UCSD-AML1 (cell line): ENCODE measurements at regions not wholly inside any gene's neighbourhood (a gene's known extent, or its start where the extent isn't known, plus 50 kb on each side); places are given as distances from the start of the nearest gene placed in this dataset.
"Not testable (repeated sequence)": the region's sequence is repeated elsewhere in the genome, so short reads cannot be mapped to it uniquely, and the experiment has no call there.

ENCODE experiments used
- DNase-seq: peaks from one replicate; lab custom pipeline; 2025; ENCODE audit not compliant: unreplicated experiment; lab: John Stamatoyannopoulos, UW

DNA sequence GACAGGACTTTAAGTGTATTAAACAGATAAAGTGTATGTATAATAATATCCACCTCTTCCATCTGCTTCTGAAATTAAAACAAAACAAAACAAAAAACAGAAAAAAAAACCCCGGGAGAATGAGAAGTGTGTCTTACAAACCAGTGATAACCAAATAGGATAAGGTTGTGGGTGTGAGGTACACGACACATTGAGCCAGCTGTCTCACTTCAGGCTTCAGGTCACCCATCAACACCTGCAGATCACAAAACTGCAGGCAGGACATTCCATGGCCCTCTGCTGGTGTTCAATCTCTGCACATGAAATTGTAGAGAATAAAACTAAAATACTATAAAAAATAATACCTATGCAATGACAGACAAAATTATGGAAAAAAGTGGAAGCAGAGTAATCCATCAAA is 339.9 kb downstream of the SFMBT2 start:
- DNase-seq, result no peak

DNA sequence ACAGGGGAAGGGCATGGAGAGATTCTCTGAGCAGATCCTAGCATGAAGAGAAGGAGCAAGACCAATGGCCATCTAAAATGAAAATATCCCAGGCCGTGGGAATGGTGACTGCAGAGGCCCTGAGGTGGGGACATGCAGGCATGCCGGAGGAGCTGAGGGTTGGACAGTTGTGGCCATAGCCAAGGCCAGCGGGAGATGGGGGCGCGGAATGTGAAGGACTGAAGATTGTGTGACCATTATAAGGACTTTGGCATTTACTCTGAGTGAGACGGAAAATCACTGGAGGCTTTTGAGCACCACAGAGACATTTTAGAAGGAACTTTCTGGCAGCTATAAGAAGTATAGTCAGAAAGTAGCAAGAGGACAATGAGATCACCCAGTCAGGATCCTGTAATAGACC is 341.1 kb downstream of the SFMBT2 start:
- DNase-seq, result no peak

DNA sequence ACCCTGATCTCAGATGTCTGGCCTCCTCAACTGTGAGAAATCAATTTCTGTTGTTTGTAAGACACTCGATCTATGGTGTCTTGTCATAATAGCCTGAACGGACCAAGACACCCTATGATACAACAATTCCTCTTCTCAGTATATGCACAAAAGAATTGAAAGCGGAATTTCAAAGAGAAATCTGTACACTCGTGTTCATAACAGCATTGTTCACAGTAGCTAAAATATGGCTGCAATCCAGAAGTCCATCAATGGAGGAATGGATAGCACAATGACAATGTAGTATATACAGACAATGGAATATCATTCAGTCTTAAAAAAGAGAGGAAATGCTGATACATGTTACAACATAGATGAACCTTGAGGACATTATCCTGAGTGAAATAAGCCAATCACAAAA is 354.6 kb downstream of the SFMBT2 start:
- DNase-seq, result no peak

DNA sequence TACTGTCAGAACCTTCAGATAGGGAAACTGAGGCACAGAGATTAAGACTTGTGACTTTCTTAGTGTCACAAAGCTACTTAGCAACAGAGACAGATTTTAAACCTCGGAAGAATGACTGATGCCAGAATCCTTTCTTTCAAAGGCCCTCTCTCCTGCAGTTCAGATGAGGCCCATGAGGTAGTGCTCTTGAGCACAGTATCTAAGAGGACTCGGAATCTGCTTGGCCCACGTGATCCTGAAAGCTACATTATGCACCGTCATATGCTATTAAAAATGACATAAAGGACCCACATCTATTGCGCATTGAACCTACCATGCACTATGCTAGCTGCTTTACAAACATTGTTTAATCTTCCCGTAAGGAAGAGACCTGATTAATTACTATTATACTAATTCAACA is 355.9 kb downstream of the SFMBT2 start:
- DNase-seq, result no peak

DNA sequence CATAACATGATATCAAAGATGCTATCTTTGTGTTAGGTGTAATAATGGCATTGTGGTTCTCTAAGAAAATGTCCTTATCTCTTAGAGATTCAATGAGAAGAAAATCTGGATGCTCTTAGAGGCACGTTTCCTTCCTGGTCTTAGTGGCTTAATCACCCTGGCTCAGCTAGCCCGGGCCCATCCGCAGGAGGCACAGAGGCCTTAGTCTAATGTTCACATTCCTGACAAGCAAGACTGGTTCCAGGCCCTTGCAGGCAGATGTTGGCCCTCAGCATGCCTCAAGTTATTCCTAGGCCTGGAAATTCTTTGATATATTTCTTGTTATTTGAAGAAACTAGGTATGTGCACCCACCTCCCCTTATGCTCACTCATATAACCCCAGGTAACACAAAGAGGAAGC is 357.6 kb downstream of the SFMBT2 start:
- no peak for DNase-seq

DNA sequence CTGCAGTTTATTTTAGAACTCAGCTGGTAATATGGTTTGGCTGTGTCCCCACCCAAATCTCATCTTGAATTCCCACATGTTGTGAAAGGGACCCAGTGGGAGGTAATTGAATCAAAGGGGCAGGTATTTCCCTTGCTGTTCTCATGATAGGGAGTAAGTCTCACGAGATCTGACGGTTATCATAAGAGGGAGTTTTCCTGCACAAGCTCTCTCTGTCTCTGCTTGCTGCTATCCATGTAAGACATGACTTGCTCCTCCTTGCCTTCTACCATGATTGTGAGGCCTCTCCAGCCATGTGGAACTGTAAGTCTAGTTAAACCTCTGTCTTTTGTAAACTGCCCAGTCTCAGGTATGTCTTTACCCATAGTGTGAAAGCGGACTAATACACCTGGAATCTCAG is 360.8 kb downstream of the SFMBT2 start:
- not testable (repeated sequence) for DNase-seq

DNA sequence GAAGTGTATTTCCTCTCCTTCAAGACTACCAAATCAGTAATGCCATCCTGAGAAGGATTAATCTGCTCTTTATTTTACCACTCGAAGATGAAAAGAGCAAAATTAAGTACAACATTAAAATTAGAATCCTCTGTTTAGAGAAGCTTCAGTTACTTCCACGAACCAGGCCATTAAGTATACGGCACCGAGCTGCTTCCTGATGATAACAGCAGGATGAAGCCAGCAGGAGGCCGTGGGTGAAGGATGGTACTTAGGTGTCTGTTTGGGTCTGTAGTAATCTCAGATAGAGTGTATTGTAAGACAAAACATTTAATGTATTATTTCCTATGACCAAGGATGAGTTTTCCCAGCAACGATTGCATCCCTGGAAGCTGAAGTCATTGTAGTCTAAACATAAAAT is 362.8 kb downstream of the SFMBT2 start:
- no peak for DNase-seq

DNA sequence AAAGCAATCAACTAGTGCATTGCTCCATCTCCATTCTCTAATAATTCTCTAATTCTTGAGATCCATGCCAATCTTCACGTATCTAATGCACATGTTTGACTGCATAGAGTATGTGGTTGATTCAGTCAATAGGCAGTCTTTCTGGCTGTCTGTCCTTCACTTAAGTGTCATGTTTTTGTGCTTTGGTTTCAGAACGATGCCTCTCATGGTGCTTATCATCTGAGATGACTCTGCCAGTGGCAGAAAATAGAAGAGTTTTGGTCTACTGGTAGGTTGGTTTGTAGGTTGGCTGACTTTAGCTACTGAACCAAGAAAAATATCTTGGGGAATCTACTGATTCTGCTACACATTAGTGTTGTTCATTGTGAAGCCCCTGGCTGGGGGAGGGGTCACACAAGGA is 364.2 kb downstream of the SFMBT2 start:
- DNase-seq, result no peak

DNA sequence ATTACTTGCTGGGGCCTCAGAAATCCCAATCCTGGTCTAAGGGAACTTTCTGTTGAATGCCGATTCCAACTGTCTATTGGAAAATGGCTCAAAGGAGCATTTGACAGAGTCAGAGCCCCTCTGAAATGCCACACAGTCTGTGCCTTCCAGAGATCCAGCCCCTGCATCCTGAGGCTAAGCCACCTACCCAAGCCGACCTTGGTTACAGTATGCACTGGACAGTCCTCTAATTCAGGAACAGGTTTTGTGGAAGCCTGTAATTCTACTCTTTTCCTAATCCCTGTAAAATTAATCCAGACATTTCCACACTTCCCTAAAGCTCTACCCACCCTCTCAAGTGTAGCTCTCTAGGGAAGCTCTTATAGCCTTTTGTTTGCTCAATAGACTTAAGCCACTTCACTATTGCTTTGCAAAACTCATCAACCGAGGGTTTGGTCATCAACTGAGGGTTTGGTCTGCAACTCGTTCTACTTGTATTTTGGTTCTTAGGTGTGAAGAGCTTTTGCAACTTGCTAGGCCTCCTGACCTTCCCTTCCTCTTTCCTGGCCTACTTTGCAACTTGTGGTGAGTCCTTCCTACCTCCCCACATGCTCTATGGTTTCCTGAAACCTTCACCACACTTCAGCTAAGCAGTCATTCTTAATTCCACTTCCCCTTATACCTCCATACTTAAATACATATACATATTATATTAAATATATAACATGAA is 364.8 kb downstream of the SFMBT2 start:
- peak; percentile 56 for DNase-seq

DNA sequence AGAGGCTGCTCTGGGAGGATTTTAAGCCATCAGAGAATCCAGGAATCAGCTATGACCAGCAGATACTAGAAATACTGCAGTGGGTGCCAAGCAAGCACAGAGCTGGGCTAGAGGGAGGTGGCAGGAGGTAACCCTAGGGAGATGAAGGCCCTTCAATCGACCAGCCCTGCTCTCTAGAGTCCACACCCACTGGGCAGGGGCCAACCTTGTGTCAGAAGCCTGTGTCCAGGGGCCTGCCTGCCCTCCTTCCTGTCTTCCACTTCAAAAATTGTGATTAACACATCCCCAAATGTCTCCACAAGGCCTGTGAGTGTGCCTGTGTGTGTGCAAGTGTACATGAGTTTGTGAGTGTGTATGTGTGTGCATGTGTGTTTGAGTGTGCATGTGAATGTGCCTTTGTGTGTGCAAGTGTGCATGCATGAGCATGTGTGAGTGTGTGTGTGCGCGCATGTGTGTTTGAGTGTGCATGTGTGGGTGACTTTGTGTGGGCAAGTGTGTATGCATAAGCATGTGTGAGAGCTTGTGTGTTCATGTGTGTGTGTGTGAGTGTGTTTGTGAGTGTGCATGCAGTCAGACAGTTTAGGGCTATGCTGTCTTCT is 367.7 kb downstream of the SFMBT2 start:
- DNase-seq, result no peak

DNA sequence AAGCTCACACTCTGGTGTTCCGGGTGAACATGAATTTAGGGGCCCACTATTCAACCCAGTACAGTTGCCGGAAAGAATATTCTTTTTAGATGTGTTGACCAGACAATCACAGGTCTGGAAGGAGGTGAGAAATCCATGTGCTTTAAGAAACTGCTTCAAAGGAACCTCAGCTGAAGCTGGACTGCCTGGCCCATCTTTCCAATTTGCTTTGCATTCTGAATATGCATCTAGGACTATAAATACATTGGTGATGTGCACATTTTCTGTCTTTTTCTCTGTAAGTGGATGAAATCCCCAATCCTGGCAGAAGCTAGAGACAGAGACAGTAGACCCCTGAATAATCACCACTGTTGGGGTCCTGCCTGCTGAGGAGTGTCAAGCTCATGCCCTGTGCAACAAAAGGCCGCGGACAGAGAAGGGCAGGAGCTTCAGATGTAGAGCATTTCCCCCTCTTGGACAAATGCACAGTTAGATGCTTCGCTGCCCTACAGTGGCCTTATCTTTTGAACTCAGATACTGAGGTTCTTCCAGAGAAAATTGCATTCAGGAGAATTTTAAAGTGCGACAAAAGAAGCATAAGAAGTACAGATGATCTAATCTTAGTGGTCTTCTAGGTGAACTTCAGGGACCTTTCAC is 368.3 kb downstream of the SFMBT2 start:
- no peak for DNase-seq

DNA sequence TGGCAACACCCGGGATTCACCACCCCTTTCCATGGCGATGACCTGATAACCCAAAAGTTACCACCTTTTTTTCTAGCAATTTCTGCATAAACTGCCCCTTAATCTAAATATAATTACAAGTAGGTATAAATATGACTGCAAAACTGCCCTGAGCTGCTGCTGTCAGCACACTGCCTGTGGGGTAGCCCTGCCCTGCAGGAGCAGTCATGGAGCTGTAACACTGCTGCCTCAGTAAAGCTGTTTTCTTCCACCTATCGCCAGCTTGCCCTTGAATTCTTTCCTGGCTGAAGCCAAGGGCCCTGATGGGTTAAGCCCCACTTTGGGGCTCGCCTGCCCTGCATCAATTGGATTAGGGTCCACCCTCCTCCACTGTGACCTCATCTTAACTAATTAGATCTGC is 368.8 kb downstream of the SFMBT2 start:
- no peak for DNase-seq

DNA sequence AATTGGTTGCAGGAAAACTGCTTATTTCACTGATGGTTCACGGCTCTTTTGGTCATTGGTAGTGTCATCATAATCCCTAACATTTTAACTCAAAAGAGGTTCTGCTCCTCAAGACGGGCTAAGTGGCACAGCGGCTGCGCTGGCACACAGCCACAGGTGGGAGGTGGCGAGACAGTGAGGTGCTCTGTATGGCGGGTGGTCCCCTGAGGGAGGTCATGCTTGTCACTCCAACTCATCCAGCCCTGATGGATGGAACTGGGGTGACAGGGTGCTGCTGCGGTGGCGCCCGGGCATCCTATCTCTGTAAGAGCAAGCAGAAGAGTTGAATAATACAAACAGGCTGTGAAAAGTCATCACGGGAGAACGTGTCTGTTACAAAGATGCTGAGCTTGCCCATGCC is 370.2 kb downstream of the SFMBT2 start:
- DNase-seq, result no peak

DNA sequence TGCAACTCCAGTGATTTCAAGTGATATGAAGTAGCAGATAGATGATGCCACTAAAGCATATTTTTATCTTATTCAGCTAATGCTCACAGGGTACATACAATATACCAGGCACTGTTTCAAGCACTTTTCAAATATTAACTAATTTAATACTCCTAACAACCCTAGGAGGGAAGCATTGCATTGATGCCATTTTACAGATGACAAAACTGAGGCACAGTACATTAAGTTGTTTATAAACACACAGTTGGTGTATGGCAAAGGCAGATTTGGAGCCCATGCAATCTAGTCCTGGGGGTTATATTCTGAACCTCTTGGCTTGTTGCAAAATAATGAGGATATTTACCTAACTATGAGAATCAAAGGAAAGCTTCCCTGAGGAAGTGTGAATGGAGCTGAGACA is 371.0 kb downstream of the SFMBT2 start:
- no peak for DNase-seq

DNA sequence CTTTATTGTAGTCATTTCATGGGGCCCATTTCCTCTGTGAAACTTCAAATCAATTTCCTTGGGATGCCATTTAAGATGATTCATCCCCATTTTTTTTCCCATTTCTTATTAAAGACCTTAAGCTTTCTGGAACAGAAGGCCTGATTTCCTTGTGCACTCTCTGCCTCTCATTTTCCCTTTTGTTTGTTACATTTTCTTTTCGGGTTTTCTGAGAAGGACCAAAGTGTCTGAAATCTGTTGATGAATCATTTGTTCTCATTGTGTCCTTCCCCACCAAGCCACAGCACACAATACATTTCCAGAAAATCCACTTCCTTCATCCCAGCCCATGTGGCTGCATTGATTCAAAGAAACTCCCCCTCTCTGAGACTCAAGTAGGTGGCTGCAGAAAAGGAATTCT is 372.4 kb downstream of the SFMBT2 start:
- no peak for DNase-seq

DNA sequence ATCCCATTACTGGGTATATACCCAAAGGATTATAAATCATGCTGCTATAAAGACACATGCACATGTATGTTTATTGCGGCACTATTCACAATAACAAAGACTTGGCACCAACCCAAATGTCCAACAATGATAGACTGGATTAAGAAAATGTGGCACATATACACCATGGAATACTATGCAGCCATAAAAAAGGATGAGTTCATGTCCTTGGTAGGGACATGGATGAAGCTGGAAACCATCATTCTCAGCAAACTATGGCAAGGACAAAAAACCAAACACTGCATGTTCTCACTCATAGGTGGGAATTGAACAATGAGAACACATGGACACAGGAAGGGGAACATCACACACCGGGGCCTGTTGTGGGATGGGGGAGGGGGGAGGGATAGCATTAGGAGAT is 373.4 kb downstream of the SFMBT2 start:
- not testable (repeated sequence) for DNase-seq

DNA sequence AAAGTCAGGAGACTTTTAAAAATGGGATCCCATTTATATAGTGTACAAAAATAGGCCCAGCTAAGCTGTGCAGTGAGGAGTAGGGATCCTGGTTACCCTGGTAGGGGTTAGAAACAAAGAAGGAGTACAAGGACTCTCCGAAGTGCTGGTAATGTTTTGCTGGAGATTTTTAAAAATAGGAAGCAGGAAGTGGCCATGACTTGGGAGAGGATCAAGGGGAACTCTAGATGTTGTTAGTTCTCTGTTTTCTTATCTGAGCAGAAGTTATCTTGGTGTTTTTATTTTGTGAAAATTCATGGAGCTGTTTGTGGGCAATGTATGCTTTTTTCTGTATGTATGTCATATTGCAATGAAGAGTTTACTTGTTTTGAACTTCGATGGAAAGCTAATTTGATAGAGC is 373.9 kb downstream of the SFMBT2 start:
- no peak for DNase-seq

DNA sequence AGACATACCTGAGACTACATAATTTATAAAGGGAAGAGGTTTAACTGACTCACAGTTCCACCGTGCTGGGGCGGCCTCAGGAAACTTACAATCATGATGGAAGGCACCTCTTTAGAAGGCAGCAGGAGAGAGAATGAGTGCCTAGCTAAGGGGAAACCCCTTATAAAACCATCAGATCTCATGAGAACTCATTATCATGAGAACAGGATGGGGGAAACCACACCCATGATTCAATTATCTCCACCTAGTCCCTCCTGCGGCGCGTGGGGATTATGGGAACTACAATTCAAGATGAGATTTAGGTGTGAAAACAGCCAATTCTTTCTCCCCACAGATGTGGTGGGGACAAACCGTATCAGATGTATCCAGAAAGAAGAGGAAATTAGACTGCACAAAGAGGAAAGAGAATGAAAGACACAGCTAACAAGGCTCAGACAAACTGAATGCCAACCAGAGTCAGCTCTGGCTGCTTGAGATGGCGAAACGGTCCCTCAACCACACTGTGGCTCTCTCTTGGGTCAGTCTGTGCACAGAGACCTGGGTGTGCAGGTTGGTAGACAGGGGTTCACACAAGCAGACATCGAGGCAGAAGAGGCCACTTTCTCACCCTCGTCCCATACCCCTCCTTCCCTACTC is 375.6 kb downstream of the SFMBT2 start:
- no peak for DNase-seq

DNA sequence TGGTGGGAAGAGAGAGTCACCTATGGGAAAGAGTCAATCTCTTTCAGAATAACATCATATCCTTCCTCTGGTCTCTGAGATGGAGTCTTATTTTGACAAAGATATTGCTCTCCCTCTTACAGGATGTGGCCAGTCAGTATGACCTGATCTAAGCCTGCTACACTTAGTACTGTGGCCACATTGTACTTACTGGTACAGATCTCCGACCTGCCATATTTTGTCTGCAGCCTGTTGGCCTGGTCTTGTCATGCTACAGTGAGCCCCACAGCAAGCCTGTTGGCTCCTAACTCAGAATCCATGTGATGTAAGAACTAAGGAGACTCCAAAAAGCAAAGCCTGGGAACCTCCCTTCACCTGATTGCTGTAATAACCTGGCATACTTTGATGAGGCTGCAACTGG is 377.8 kb downstream of the SFMBT2 start:
- no peak for DNase-seq

DNA sequence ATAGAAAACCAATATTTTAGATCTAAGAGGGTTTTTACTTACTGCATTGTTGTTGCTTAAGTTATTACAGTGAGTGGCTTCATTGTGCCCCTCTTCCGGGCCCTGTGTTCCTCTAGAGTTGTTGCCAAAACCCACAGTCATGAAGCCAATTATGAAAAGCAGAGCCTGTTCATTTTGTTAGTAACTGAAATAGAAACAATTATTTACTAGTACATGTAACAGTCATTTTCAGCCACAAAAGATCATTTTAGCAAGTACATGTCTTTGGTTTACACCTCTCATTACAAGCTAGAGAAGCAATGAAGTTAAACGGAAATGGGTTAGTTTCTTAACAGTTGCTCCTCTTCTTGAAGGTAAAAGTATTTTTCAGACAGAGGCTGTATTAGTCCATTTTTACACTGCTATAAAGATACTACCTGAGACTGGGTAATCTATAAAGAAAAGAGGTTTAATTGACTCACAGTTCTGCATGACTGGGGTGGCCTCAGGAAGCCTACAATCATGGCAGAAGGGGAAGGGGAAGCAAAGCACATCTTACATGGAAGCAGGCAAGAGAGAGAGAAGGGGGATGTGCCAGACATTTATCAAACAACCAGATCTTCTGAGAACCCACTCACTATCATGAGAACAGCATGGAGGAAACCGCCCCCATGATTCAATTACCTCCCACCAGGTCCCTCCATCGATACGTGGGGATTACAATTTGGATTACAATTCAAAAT is 380.5 kb downstream of the SFMBT2 start:
- DNase-seq, result no peak

DNA sequence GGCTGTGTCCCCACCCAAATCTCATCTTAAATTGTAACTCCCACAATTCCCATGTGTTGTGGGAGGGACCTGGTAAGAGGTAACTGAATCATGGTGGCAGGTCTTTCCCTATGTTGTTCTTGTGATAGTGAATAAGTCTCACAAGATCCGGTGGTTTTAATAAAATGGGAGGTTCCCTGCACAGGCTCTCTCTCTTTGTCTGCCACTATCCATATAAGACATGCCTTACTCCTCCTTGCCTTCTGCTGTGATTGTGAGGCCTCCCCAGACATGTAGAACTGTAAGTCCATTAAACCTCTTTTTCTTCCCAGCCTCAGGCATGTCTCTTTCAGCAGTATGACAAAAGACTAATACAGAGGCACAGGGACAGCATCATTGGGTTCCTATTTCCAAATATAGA is 381.2 kb downstream of the SFMBT2 start:
- no peak for DNase-seq

DNA sequence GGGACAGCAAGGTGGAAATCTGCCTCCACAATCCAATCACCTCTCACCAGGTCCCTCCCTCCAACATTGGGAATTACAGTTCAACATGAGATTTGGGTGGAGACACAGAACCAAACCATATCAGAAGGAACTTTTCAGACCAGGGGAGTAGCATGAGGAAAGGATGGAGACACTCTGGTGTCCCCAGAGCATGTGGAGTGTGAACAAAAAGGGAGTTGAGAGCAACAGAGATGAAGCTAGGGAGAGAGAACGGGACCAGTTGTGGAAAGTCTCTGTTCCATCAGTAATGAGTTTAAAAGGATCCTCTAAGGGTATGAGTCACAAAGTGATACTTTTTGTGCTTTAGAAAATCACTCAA is 382.0 kb downstream of the SFMBT2 start:
- no peak for DNase-seq
